ENCODE measurements at regions not wholly inside any gene's neighbourhood (a gene's known extent, or its start where the extent isn't known, plus 50 kb on each side); places are given as distances from the start of the nearest gene placed in this dataset.

DNA sequence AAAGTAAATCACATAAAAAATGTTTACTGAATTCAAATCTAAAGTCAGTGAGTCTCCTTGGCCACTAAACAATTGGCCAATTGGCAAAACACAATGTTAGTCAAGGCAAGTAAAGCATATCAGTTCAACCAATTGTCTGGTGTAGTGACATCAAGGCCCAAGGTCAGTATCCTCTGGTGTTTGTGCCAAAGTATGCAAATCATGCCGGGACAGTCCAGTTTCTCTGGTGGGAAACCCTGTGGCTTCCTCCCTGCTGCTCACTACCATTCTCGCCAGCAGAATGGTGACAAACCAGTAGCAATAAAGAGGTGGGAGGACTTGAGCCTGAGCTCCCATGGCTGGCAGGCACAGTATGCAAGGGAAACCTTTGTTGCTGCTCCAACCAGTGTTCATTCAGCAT lies 314.9 kb upstream of the FGF13 start:
- TF ChIP-seq TCF7L2 (IDR thresholded peaks at IDR 0.05; ENCODE audit: borderline replicate concordance, extremely low read depth, insufficient read depth, insufficient read length) = no peak
- no peak for TF ChIP-seq POLR2A (IDR thresholded peaks at IDR 0.05; ENCODE audit: borderline replicate concordance, extremely low read depth, insufficient read depth, insufficient read length)
- TF ChIP-seq, protein P1, sequence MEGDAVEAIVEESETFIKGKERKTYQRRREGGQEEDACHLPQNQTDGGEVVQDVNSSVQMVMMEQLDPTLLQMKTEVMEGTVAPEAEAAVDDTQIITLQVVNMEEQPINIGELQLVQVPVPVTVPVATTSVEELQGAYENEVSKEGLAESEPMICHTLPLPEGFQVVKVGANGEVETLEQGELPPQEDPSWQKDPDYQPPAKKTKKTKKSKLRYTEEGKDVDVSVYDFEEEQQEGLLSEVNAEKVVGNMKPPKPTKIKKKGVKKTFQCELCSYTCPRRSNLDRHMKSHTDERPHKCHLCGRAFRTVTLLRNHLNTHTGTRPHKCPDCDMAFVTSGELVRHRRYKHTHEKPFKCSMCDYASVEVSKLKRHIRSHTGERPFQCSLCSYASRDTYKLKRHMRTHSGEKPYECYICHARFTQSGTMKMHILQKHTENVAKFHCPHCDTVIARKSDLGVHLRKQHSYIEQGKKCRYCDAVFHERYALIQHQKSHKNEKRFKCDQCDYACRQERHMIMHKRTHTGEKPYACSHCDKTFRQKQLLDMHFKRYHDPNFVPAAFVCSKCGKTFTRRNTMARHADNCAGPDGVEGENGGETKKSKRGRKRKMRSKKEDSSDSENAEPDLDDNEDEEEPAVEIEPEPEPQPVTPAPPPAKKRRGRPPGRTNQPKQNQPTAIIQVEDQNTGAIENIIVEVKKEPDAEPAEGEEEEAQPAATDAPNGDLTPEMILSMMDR (IDR thresholded peaks at IDR 0.05 in 2 of 3, conservative IDR thresholded peaks at IDR 0.05 in 1 of 3; ENCODE audit: borderline replicate concordance in 1 of 3, insufficient read depth in 1 of 3, low read depth in 2 of 3, low read length in 2 of 3) = no peak
- TF ChIP-seq EGR1 (IDR thresholded peaks at IDR 0.05; ENCODE audit: low read depth) = no peak
- TF ChIP-seq EZH2phosphoT487 (IDR thresholded peaks at IDR 0.05; ENCODE audit: borderline replicate concordance) = no peak
- TF ChIP-seq, protein P2, sequence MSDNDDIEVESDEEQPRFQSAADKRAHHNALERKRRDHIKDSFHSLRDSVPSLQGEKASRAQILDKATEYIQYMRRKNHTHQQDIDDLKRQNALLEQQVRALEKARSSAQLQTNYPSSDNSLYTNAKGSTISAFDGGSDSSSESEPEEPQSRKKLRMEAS (IDR thresholded peaks at IDR 0.05) = no peak
- TF ChIP-seq ELF1 (IDR thresholded peaks at IDR 0.05; ENCODE audit: borderline replicate concordance, low read depth) = no peak
- TF ChIP-seq POLR2AphosphoS5 (IDR thresholded peaks at IDR 0.05; ENCODE audit: low read depth, low read length) = no peak

Measured in HCT116 (cell line).